Parathyroid adenoma (tissue), 2 donors: ENCODE measurements at regions not wholly inside any gene's neighbourhood (a gene's known extent, or its start where the extent isn't known, plus 50 kb on each side); places are given as distances from the start of the nearest gene placed in this dataset.
A peak's percentile ranks its signal among the peaks of the same experiment; 100 is the strongest.

Experiments
- H2AFZ ChIP-seq: fragments of 300-600 bp; sonication (generic); one replicate; pipeline ENCODE4 v1.7.0; 2017; ENCODE audit warnings: antibody characterized with exemption, mild to moderate bottlenecking
- H3K27ac ChIP-seq: fragments of 300-600 bp; sonication (generic); one replicate; pipeline ENCODE4 v1.7.0; 2017
- H3K27me3 ChIP-seq: fragments of 300-600 bp; sonication (generic); one replicate; pipeline ENCODE4 v1.7.0; 2017; ENCODE audit warnings: low read length; ENCODE audit not compliant: control insufficient read depth, insufficient read depth
- H3K36me3 ChIP-seq: fragments of 300-600 bp; sonication (generic); one replicate; pipeline ENCODE4 v1.7.0; 2017; ENCODE audit warnings: low read length; ENCODE audit not compliant: control insufficient read depth, insufficient read depth
- H3K4me1 ChIP-seq: fragments of 300-600 bp; sonication (generic); one replicate; pipeline ENCODE4 v1.7.0; 2017; ENCODE audit warnings: control low read depth
- H3K4me2 ChIP-seq: fragments of 300-600 bp; sonication (generic); one replicate; pipeline ENCODE4 v1.7.0; 2017; ENCODE audit warnings: low read length
- H3K4me3 ChIP-seq: fragments of 300-600 bp; sonication (generic); one replicate; pipeline ENCODE4 v1.7.0; 2017; ENCODE audit warnings: low read depth, low read length
- H3K79me2 ChIP-seq: fragments of 300-600 bp; sonication (generic); one replicate; pipeline ENCODE4 v1.7.0; 2017; ENCODE audit warnings: control low read depth
- H3K9ac ChIP-seq: fragments of 300-600 bp; sonication (generic); one replicate; pipeline ENCODE4 v1.7.0; 2017; ENCODE audit warnings: mild to moderate bottlenecking
- H3K9me3 ChIP-seq: fragments of 300-600 bp; sonication (generic); one replicate; pipeline ENCODE4 v1.7.0; 2017; ENCODE audit warnings: low read length; ENCODE audit not compliant: control insufficient read depth
- TF ChIP-seq, protein P1 (sequence below): fragments of 300-600 bp; sonication (generic); IDR thresholded peaks from one replicate; pipeline ENCODE4 v1.7.0; 2017; ENCODE audit warnings: antibody characterized with exemption, mild to moderate bottlenecking
- donor health status: primary hyperparathyroidism.

DNA sequence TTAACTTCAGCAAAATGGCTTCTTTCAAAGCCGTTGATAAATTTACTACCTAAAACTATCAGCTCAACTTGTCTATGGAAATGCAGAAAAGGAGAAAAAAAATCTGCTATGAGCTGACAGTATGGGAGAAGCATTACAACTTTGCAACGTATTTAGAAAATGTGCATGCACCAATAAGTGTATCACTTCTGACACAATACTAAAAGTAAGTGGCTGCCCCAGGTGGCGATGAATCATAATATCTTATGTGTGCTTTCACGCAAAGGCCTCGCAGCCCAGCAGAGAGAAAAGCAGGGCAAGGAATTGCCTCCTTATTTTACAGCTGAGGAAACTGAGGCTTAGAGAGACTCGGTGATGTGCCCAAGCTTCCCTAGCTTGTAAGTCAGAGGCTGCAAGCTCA lies 101.8 kb downstream of the SALL1 start:
- Histone ChIP-seq H3K4me2 (no peak overlapping the region), H3K36me3 (no peaks in the 10 kb centered on the region), H3K9ac (no peak overlapping the region), H3K4me3 (no peak overlapping the region), H2AFZ (no peak overlapping the region), H3K9me3 (no peaks in the 10 kb centered on the region), H3K27me3 (no peaks in the 10 kb centered on the region), H3K4me1 (peaks cover 5% of the 10 kb centered on the region), H3K79me2 (no peaks in the 10 kb centered on the region), H3K27ac (no peak overlapping the region)
- TF ChIP-seq, protein P1, sequence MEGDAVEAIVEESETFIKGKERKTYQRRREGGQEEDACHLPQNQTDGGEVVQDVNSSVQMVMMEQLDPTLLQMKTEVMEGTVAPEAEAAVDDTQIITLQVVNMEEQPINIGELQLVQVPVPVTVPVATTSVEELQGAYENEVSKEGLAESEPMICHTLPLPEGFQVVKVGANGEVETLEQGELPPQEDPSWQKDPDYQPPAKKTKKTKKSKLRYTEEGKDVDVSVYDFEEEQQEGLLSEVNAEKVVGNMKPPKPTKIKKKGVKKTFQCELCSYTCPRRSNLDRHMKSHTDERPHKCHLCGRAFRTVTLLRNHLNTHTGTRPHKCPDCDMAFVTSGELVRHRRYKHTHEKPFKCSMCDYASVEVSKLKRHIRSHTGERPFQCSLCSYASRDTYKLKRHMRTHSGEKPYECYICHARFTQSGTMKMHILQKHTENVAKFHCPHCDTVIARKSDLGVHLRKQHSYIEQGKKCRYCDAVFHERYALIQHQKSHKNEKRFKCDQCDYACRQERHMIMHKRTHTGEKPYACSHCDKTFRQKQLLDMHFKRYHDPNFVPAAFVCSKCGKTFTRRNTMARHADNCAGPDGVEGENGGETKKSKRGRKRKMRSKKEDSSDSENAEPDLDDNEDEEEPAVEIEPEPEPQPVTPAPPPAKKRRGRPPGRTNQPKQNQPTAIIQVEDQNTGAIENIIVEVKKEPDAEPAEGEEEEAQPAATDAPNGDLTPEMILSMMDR: no peak

DNA sequence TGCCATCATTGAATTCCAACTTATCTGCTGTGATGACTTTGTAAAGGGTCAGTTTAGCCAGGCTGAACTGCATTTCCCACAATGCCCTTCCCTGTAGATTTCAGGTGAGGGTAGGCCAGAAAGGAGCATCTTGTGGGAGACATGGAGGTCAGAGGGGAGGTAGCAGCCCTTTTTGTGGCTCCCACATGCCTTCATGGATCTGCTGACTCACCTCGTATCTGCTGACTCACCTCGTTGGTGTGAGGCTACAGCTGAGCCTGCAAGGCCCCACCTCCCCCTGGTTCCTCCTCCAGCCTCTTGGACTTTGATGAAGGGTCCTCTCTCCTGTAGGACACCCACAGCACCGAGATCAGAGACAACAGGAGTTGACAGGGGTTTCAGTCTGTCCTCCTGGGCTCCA lies 102.5 kb downstream of the SALL1 start:
- Histone ChIP-seq H3K27ac (no peak overlapping the region), H3K79me2 (no peaks in the 10 kb centered on the region), H2AFZ (peak overlapping the region; percentile 39), H3K36me3 (no peaks in the 10 kb centered on the region), H3K9ac (no peak overlapping the region), H3K4me1 (peaks cover 12% of the 10 kb centered on the region), H3K27me3 (no peaks in the 10 kb centered on the region), H3K4me2 (no peak overlapping the region), H3K4me3 (no peak overlapping the region), H3K9me3 (no peaks in the 10 kb centered on the region)
- TF ChIP-seq, protein P1: no peak

DNA sequence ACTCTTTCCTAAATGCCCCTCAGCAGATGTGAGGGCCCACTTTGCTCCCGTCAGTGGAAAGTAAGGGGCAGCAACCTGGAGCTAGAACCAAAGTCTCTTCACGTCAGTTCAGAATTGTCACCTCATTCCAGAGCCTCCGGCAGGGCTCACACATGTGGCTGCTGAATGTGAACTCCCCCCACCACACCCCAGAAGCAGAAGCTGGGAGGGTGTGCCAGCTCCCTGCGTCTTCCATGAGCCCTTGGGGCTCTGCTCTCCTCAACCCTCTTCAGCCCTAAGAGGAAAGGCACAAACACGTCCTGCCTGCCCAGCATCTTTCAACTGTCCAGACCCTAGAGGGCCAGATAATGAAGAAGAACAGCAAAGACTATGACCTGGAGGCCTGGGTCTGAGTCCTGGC lies 105.3 kb downstream of the SALL1 start:
- no peaks in the 10 kb centered on the region for H3K27me3 ChIP-seq
- no peaks in the 10 kb centered on the region for H3K79me2 ChIP-seq
- no peak overlapping the region for H3K4me2 ChIP-seq
- TF ChIP-seq, protein P1: no peak
- H3K27ac ChIP-seq: no peak overlapping the region
- H3K4me1 ChIP-seq: peaks cover 23% of the 10 kb centered on the region
- H3K36me3 ChIP-seq: no peaks in the 10 kb centered on the region
- H2AFZ ChIP-seq: no peak overlapping the region
- no peaks in the 10 kb centered on the region for H3K9me3 ChIP-seq
- H3K9ac ChIP-seq: no peak overlapping the region
- H3K4me3 ChIP-seq: no peak overlapping the region

DNA sequence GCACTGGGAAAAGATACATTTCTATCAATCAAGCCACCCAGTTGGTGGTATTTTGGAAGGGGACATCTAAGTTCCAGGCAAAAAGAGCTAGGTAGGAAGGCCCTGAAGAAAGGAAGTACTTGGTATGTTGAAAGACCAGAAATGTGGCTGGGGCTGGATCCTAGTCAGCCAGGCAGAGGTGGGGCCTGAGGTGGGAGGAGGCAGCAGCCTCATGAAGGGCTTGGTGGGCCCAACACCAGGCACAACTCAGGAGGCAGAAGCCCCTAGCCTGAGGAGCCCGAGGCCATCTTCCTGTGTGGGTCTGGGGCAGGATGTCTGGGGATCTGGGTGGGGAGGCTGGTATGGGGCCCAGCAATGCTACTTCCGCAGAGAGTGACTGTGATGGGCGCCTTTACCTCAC lies 105.9 kb downstream of the SALL1 start:
- Histone ChIP-seq H3K9ac (no peak overlapping the region), H3K4me3 (no peak overlapping the region), H2AFZ (no peak overlapping the region), H3K27ac (no peak overlapping the region), H3K9me3 (no peaks in the 10 kb centered on the region), H3K4me1 (peaks cover 25% of the 10 kb centered on the region), H3K79me2 (no peaks in the 10 kb centered on the region), H3K36me3 (no peaks in the 10 kb centered on the region), H3K27me3 (no peaks in the 10 kb centered on the region), H3K4me2 (no peak overlapping the region)
- TF ChIP-seq, protein P1: no peak

DNA sequence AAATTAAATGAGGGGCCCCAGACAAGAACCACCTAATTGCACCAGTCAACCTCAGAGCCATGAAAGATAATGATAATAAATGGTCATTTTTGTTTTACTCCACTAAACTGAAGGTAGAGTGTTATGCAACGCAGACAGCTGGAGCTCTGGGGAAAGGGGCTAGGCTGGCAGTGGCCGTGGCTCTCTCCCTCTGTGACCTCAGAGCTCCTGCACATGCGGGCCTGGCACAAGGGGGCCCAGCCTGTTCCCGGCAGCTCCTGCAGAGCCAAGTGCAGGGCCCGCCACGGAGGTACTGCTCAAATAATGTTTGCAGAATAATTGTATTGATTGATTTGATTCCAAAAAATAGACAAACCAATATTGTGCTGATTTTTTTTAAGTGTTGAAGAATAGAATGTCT lies 109.5 kb downstream of the SALL1 start:
- Histone ChIP-seq H3K9me3 (no peaks in the 10 kb centered on the region), H3K36me3 (no peaks in the 10 kb centered on the region), H3K4me3 (no peak overlapping the region), H3K4me2 (no peak overlapping the region), H3K27me3 (no peaks in the 10 kb centered on the region), H3K27ac (no peak overlapping the region), H3K4me1 (peaks cover 22% of the 10 kb centered on the region), H3K9ac (no peak overlapping the region), H2AFZ (no peak overlapping the region), H3K79me2 (no peaks in the 10 kb centered on the region)
- TF ChIP-seq, protein P1: no peak
